ENCODE measurements at regions not wholly inside any gene's neighbourhood (a gene's known extent, or its start where the extent isn't known, plus 50 kb on each side); places are given as distances from the start of the nearest gene placed in this dataset.

GRCh38 chr2:239871481-239872435 lies 153.4 kb downstream of the NDUFA10 start:
- RAD21 ChIA-PET (ENCODE audit: unreplicated experiment) = no interaction called here
- H3K36me3 ChIP-seq (ENCODE audit: control insufficient read depth in 2 of 2, insufficient read depth in 2 of 2, low read length in 1 of 2) = no peaks in the 10 kb centered on the region
- POLR2A ChIA-PET = no interaction called here
- no TSS peak for BruUV-seq (replicated peaks)
- H3K27ac ChIP-seq (ENCODE audit: control insufficient read depth, insufficient read depth) = no peak overlapping the region
- no peak for FAIRE-seq
- no peak overlapping the region for H3K4me3 ChIP-seq
- no peak overlapping the region for H2AFZ ChIP-seq (ENCODE audit: control insufficient read depth, low read depth, low read length)
- no peak for ATAC-seq
- WGBS (ENCODE audit: insufficient coverage, insufficient replicate concordance, low lambda C conversion rate, missing lambda C conversion rate) = 33% methylated on average over 15 of the region's 15 CpGs
- no peaks in the 10 kb centered on the region for H3K4me1 ChIP-seq (ENCODE audit: control insufficient read depth, insufficient read depth, low read length)
- CTCF ChIA-PET = no interaction called here
- in situ Hi-C loops (cut with MboI) = no loop called here
- no peaks in the 10 kb centered on the region for H4K20me1 ChIP-seq (ENCODE audit: control insufficient read depth, insufficient read depth)
- TF ChIP-seq ELK1 (IDR thresholded peaks at IDR 0.05; ENCODE audit: low read depth, low read length) = no peak
- TF ChIP-seq BCL11A (IDR thresholded peaks at IDR 0.05; ENCODE audit: low read depth, low read length) = no peak
- no peak for TF ChIP-seq E4F1 (IDR thresholded peaks at IDR 0.05; ENCODE audit: borderline replicate concordance, partially characterized antibody)
- no peak for DNase-seq (ENCODE audit: low read depth, low spot score)
- no peaks in the 10 kb centered on the region for H3K79me2 ChIP-seq (ENCODE audit: control insufficient read depth, insufficient read depth, low read length)
- no peak overlapping the region for H3K9ac ChIP-seq (ENCODE audit: control insufficient read depth, insufficient read depth, low read length)
- H3K27me3 ChIP-seq (replicated peaks in 1 of 2; ENCODE audit: control insufficient read depth in 2 of 2, insufficient read depth in 2 of 2, low read length in 1 of 2) = no peaks in the 10 kb centered on the region
- no peaks in the 10 kb centered on the region; the same call in 2 of the 3 replicates for H3K9me3 ChIP-seq (replicated peaks; ENCODE audit: control insufficient read depth, insufficient read depth, low read length)
- SMC1A ChIA-PET (ENCODE audit: uncharacterized antibody, unreplicated experiment) = no interaction called here
- H3K4me2 ChIP-seq (ENCODE audit: control insufficient read depth, insufficient read depth) = no peak overlapping the region
- intact Hi-C loops (cut with micrococcal nuclease; ENCODE audit: unreplicated experiment) = no loop called here

Data from GM12878 (cell line).